GM19372 (cell line): ENCODE measurements at regions not wholly inside any gene's neighbourhood (a gene's known extent, or its start where the extent isn't known, plus 50 kb on each side); places are given as distances from the start of the nearest gene placed in this dataset.
"Not testable (repeated sequence)": the region's sequence is repeated elsewhere in the genome, so short reads cannot be mapped to it uniquely, and the experiment has no call there.

Source experiments
- ATAC-seq: cut with Tn5 transposase; IDR thresholded peaks from one replicate; pipeline ENCODE4 v1.9.1; 2021; ENCODE audit warnings: mild to moderate bottlenecking, low read depth, moderate library complexity; ENCODE audit not compliant: unreplicated experiment

DNA sequence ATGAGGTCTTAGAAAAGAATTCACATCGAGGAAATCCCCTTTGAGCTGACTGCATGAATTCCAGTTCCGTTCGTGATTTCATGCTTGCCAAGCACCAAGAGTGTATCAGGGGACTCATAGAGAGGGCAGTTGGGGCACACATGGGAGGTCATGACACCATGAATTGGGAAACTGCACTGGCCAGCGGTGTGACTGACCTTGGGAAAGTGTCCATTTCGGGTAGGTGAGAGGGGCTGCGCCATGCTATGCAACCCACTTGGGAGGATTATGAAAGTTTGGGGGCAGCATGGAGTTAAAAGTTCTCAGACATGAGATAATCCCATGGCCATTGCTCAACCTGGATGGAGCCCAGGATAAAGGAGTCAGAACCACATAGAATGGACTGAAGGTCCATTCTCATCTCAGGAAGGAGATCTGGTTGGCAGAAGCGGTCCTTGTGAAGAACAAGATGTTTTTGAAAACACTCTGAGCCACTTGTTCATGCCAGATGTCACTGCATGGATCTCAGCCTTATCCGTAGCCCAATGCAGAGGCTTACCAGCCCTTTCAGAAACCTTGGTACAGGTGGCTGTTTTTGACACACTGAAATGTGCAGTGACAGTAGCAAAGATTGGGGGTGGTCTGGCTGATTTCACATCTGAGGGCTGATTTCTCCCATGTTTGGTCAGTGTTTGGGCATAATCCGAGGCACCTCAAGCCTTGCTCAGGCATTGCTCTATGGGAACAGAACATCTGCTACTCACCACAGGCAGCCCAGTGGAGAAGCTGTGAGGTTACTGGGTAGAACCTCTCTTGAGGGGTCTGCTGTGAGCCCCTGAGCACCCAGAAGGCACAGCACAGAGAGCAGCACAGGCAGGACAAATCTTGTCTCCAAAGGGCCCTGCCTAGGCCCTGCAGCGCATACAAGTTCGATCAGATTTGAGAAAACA, 252.3 kb downstream of the CXCL12 start:
- ATAC-seq: no peak

DNA sequence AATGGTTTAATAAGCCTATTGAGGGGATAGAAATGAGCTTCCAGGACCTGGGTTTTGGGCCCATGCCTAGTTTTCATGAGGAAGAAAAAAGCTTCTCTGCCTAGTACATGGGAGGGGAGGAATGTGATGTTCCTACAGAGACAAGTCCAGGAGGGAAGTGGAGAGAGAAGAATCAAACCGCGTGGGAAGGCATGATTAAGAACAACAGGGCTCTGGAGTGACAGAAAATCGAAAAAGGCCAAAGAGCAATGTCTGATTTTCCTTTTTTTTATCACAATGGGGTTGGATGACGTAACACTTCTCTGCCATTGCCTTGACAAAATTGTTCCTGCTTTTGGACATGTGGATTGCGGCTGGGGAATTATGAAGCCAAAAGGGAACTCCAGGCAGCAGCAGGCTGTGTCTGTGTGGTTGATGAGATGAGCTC, 258.6 kb downstream of the CXCL12 start:
- no peak for ATAC-seq

DNA sequence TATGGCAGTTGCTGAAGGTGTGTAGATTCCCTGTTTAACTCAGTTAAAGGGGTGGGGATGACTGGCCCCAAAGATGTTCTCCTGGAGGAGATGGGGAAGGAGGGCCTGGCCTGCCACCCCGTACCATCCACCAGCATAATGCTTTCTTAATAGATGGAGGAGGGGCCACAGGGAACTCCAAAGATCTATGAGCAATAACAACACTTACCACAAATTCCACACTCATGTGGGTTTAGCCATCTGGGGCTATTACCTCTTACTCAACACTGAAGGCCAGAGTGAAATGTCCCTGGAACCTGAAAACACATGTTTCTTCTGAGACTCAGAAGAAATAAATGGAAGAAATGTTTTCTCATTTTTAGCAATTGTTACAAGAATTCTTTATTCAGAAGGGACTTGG, 259.0 kb downstream of the CXCL12 start:
- no peak for ATAC-seq

DNA sequence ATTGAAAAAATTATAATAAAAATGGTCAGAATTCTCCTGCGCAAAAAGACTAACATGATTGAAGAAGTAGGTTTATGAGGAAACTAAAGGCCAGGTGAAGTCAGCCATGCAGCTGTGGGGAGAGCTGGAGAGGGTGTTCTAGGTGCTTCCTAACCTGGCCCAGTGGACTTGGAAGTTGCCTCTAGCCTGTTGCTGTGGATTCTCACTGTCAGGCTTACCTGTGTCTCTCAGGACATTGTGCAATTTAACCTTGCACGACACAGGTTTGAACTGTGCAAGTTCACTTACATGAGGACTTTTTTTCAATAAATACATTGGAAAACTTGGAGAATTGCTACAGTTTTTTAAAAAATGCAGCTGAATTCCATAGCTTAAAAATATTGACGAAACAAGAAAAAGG, 266.4 kb downstream of the CXCL12 start:
- no peak for ATAC-seq

DNA sequence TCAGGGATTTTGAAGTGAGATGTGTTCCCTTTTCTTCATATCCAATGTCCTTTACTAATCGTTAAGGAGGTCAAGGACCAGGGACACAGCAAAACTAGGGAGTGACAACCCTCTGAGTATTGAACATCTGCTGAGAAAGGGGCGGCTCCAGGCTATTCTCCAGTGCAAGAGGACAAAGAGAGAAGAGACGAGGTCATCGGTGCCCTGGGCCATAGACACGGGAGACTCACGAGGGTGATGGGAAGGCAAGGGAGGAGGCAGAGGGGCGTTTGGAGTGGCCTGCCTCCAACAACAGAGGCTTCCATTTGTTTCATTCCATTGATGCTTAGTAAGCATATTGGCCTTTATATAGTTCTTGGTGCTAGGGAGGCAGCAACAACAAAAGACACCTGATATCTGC, 268.4 kb downstream of the CXCL12 start:
- no peak for ATAC-seq

DNA sequence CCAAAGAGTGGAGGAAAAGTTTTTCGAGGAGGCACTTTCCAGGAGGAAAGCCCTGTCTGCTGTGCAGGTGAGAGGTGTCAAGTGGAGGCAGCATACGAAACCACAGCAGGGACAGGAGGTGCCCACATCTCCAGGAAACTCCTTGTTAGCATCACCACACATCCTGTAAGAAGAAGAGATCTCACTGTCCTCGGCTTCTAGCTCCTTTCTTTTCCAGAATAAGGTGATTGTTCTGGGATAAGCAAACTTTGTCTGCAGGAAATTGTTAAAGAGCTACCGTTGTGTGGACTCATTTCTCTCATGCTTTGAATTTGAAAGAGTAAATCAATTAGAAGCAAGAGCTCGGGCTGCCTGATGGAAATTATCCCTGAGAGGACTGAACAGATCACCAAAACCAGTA, 269.4 kb downstream of the CXCL12 start:
- ATAC-seq: no peak

DNA sequence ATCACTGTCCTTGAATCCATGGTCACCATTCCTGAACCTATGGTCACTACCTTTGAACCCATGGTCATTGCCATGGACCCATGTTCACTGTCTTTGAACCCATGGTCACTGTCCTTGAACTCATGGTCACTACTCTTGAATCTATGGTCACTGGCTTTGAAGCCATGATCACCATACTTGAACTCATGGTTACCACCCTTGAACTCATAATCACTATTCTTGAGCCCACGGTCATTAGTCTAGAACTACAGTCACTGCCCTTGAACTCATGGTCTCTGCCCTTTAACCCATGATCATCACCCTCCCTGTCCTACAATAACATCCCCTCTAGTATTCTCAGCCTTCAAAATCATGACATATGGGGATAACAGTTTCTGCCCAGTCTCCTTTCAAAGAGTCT, 270.5 kb downstream of the CXCL12 start:
- ATAC-seq: no peak

DNA sequence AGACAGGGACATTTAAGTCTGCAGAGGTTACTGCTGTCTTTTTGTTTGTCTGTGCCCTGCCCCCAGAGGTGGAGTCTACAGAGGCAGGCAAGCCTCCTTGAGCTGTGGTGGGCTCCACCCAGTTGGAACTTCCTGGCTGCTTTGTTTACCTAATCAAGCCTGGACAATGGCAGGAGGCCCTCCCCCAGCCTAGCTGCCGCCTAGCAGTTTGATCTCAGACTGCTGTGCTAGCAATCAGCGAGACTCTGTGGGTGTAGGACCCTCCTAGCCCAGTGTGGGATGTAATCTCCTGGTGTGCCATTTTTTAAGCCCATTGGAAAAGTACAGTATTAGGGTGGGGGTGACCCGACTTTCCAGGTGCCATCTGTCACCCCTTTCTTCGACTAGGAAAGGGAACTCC, 272.6 kb downstream of the CXCL12 start:
- not testable (repeated sequence) for ATAC-seq

DNA sequence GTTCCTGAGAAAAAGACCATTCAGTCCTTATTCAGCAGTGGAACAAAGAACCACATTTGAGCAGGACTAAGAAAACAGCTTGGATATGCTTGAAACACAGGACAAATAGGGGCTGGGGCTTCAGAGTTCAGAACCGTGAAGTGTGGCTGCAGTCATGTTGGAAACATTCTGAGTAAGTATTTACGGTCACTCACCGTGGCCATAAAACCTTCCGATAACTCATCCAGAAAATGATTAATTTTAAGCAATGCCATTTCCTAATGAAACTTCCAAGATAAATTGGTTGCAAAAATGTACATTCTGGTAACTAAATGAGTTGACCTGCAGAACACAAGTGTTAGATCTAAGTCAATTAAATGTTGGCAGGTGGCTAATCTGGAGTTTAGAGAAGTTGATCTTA, 279.2 kb downstream of the CXCL12 start:
- ATAC-seq: no peak

DNA sequence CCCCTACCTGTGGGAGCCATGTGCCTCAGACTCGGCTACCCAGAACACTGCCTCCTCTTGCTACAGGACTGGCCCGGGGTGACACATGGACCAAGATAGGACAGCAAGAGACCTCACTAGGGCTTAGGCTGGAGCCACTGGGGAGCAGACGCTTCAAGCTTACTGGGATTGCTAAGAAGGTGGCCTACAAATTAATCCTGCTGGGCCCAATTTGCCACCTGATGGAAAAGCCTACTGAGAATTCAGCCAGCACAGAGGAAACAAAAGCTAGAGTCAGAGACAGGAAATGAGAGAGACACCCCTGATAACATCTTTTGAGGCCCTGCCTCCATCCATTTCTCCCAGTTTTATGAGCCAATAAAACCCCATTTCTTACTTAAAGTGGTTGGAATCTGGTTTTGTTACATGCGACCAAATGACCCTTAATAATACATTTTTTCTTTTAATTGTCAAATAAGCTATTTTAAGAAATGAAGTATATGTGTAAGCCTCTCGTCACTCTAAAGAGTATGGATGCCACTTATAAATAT, 282.1 kb downstream of the CXCL12 start:
- ATAC-seq: no peak

DNA sequence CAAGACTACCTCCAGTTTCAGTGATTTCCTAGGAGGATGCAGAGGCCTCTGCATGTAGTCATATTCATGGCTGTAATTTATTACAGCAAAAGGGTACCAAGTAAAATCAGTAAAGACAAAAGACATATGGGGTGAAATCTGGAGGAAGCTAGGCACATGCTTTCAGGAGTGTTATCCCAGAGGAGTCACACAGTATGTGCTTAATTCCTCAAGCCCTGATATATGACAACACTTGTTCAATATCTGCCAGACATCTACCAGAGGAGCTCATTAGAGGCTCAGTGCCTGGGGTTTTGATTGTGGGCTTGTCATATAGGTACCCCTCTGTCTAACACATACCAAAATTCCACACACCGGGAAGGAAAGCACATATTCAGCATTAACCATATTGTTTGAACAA, 283.8 kb downstream of the CXCL12 start:
- ATAC-seq: no peak

DNA sequence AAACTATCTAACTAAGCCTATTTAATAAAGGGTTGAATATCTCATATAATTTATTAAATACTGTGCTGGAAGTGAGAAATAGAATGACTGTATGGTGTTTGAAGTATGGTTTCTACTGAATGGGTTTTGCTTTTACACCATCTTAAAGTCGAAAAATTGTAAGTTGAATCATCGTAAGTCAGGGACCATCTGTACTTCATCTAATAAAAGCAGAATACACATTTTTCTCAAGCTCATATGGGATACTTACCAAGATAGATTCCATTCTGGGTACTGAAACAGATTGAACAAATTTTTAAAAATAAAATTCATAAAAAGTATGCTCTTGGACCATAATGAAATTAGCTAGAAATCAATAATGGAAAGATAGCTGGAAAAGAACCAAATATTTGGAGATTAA, 285.4 kb downstream of the CXCL12 start:
- ATAC-seq: no peak

DNA sequence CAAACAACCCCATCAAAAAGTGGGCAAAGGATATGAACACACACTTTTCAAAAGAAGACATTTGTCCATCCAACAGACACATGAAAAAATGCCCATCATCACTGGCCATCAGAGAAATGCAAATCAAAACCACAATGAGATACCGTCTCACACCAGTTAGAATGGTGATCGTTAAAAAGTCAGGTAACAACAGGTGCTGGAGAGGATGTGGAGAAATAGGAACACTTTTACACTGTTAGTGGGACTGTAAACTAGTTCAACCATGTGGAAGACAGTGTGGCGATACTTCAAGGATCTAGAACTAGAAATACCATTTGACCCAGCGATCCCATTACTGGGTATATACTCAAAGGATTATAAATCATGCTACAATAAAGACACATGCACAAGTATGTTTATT, 288.7 kb downstream of the CXCL12 start:
- ATAC-seq: not testable (repeated sequence)

DNA sequence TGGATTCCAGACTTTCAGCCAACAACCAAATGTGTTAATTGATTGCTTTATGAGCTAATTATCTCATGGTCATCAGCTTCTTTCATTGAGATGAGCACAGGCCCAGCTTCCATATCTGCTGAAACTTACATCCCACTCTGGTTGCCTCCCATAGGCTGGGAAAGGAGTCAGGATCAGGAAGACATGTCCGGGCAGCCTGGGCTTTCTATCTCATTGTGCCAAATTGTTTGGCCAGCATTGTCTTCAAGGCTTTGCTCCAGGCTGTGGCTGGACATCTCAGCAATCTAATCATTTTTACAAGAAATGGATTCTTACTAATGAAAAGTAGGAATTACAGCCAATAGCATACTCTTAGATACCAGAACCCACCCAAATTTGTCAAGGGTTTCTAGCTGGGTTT, 295.2 kb downstream of the CXCL12 start:
- no peak for ATAC-seq

DNA sequence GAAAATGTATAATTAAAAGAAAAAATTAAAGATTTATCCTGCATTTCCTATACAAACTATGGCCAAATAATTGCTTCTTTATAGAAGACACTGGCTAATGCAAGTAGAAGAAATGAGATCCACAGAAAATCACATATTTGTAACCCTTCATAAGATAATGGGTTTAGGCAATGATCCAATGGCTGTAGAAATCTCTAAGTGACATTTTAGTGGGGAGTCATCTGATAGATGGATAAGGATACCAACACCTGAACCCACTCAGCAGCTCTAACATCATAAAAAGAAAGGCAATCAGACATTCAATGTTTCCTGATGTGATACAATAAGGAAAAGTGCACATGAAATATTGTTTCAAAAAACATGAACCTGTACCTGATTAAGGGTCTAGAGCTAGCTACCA, 297.5 kb downstream of the CXCL12 start:
- ATAC-seq: no peak

DNA sequence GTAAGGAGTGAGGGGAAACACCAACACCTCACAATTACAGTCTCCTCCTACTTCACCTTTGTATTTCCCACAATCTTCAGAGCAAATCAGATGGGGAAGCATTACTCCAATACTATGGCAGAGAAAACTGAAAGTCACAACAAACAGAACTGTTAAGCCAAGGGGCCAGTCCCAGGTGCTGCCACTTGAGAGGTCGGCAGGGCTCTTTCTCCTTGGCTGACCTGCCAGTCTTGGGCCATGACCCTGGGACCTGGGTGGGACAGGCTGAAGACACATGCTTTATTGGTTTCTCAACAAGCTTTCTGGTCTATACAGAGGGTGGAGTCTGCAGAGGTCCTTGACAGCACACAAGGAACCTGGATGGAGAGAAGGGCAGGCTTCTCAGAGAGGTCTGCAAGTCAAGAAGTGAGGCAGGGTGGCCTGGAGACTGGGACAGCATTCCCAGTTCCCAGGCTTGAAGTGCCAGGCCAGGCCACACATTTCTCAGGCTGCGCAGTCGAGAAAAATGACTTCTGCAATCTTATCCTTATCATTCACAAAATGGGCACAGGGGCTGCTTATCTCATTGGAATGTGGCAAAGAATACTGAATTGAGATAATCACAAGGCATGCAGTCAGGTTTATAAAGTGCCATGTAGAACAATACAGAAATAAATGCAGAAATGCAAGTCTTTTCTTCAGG, 301.0 kb downstream of the CXCL12 start:
- ATAC-seq: no peak

DNA sequence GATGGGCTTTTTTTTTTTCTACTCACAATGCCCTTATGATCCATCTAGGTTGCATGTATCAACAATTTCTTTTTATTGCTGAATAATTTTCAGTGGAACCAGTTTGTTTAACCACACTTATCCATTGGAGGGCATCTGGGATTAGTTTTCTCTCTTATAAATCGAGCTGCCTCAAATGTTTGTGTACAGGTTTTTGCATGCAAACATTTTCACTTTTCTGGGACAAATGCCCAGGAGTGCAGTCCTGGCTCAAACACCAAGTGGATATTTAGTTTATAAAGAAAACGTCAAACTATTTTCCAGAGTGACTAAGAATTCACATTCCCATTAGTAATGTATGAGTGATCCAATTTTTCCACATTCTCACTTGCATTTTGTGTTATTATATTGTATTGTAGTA, 313.4 kb downstream of the CXCL12 start:
- no peak for ATAC-seq

DNA sequence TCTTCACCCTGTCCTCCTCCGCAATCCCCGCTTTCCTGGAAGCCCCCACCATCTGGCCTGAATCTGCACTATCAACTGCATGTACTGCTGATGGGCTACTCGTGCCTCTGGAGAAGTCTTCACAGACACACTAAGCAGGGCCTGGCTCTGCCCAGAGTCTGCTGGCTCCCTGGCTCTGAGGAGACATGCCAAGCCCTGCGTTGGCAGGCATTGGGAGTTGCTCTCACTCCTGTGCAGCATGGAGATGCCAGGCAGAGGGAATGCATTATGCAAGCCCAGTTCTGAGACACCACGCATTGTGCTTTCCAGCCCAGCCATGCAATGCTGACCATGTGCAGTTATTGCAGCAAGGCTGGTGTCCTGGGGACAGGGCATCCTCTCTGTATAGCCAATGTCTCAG, 314.6 kb downstream of the CXCL12 start:
- ATAC-seq: no peak

DNA sequence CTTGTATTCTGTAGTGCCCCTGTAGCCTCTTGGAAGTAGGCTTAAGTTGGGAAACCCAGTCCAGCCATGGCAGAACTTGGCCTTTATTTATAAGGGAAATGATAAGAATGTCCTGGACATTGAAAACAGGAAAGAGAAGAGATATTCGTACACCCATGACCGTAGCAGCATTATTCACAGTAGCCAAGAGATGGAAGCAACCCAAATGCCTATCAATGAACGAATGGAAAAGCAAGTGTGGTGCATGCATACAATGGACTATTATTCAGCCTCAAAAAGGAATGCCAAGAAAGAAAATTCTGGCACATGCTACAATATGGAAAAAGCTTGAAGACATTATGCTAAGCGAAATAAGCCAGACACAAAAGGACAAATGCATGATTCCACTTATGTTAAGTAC, 315.3 kb downstream of the CXCL12 start:
- no peak for ATAC-seq

DNA sequence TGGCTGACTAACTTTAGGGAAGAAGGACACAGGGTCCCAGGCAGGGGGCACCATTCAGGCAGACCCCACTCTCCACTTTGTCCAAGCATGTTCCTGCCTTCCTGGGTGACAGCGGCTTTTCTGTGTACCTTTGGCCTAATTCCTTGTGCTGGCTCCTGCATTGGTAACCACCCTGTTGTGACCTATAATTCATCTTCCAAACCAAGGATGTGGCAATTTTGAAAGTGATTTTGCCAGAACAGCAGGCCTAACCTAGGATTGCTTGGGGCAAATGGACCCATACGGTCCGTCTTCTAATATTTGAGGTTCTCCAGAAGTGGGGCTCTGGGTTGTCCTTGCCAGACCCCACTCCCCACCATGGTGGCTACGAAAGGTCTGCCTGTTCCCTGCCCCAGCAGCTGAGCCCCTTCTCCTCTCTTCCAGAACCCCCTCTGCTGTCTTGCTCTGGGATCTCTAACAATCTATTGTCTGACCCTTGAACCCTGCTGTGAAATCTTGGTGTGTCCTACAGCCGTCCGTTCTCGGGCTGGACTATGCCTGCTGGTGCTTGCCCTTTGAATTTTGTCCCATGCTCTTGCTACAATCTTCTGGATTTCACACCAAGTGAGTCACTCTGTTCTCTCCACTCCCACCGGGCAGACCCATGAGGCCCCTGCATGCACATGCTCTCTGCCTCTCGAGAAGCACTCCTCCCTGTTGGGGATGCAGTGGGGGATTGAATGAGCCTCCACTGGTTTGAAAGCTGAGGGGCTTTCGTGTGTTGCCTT, 316.0 kb downstream of the CXCL12 start:
- ATAC-seq: no peak

DNA sequence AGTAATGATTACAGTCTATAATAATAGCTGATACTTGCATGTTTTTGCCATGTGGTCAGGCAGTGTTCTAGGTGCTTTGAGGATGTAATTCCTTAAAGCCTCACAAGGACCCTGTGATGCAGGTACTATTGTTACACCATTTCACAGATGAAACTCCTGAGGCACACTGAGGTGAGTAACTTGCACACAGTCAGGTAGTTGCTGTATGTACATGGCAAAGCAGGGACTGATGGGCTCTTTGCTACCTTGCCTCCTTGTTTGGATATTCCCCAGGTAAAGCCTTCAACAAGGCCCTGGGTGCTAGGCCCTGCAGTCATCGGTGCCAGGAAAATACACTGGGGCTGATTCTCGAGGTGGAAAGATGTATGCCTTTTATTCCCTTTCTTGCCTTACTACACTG, 317.5 kb downstream of the CXCL12 start:
- ATAC-seq: no peak
